K562 (cell line): ENCODE measurements at regions not wholly inside any gene's neighbourhood (a gene's known extent, or its start where the extent isn't known, plus 50 kb on each side); places are given as distances from the start of the nearest gene placed in this dataset.

Source experiments
- ATAC-seq: fragments of 200-7000 bp; cut with Tn5 transposase; 3 replicates; pipeline ENCODE4 v1.9.1; 2020; ENCODE audit warnings: moderate library complexity
- BruUV-seq: library from RNA; stranded (reverse); fragments of 400-500 nt; replicated peaks from 2 replicates; lab custom pipeline; 2021; lab: Mats Ljungman, UMichigan
- CTCF ChIA-PET: fragments of 300-600 bp; formaldehyde crosslinking; extraction: SDS; loops from one replicate; lab custom pipeline; 2021; ENCODE audit warnings: low intra/inter-chr PET ratio; lab: Yijun Ruan, JAX
- POLR2A ChIA-PET: fragments of 300-600, 350-650 bp; sonication (Branson Sonifier 250); formaldehyde crosslinking; extraction: SDS; loops from one replicate; lab custom pipeline; 2021; ENCODE audit warnings: antibody characterized with exemption, inconsistent platforms; lab: Yijun Ruan, JAX
- DNase-seq, 4 experiments: peaks; one replicate each; pipeline versions ENCODE4 v3.0.0 to v3.0.0-alpha.2; 2011 to 2018; ENCODE audit warnings: low spot score in 3 of 4, mixed read lengths in 3 of 4; ENCODE audit errors: extremely low read depth in 1 of 4
- FAIRE-seq: peaks from 2 replicates; lab custom pipeline; 2011; peaks lifted over from hg19 to GRCh38; lab: Jason Lieb, UNC
- H2AFZ ChIP-seq: 2 replicates; pipeline ENCODE4 v1.6.0; 2011; ENCODE audit warnings: low read depth, low read length, control low read depth, inconsistent platforms
- H3K27ac ChIP-seq: fragments of 200-600 bp; 3 replicates; pipeline ENCODE4 v1.8.0; 2011; ENCODE audit warnings: low read depth, mild to moderate bottlenecking, control low read depth, inconsistent platforms, low read length, moderate library complexity, mixed read lengths; ENCODE audit errors: extremely low read depth
- H3K27me3 ChIP-seq, 2 experiments: fragments of 300-600 bp in 1 of 2; 2 replicates in 1 of 2; 3 replicates in 1 of 2; pipeline versions ENCODE4 v1.6.0 to v1.8.0; 2011; ENCODE audit warnings: inconsistent platforms in 2 of 2, low read length in 2 of 2, mild to moderate bottlenecking in 1 of 2, mixed read lengths in 1 of 2, moderate library complexity in 1 of 2; ENCODE audit not compliant: control insufficient read depth in 2 of 2, insufficient read depth in 2 of 2
- H3K36me3 ChIP-seq: fragments of 300-600 bp; 3 replicates; pipeline ENCODE4 v1.8.0; 2011; ENCODE audit warnings: mild to moderate bottlenecking, low read length, inconsistent platforms; ENCODE audit not compliant: control insufficient read depth, insufficient read depth
- H3K4me1 ChIP-seq, 2 experiments: fragments of 200-600 bp in 1 of 2; replicated peaks in 1 of 2; 2 replicates in 1 of 2; 3 replicates in 1 of 2; pipeline versions ENCODE4 v1.5.1 to v1.8.0; 2011; ENCODE audit warnings: inconsistent platforms in 2 of 2, low read length in 2 of 2, mild to moderate bottlenecking in 1 of 2, mixed read lengths in 1 of 2, moderate library complexity in 1 of 2; ENCODE audit not compliant: control insufficient read depth in 2 of 2, insufficient read depth in 2 of 2
- H3K4me2 ChIP-seq: 2 replicates; pipeline ENCODE4 v1.6.1; 2011; ENCODE audit warnings: low read length, control low read depth, inconsistent platforms, mixed read lengths; ENCODE audit not compliant: insufficient read depth
- H3K4me3 ChIP-seq: fragments of 200-600 bp; sonication (generic), shearing (Covaris generic); 2 replicates; pipeline ENCODE4 v1.5.1; 2016; ENCODE audit warnings: control low read depth, inconsistent platforms
- H3K79me2 ChIP-seq: fragments of 200-600 bp; 3 replicates; pipeline ENCODE4 v1.8.0; 2011; ENCODE audit warnings: low read length, inconsistent platforms; ENCODE audit not compliant: control insufficient read depth, insufficient read depth
- H3K9ac ChIP-seq, 2 experiments: 2 replicates each; pipeline versions ENCODE4 v1.6.0 to v1.6.1; 2011; ENCODE audit warnings: low read depth in 2 of 2, low read length in 2 of 2, control low read depth in 1 of 2, inconsistent platforms in 1 of 2, mild to moderate bottlenecking in 1 of 2, mixed read lengths in 1 of 2; ENCODE audit not compliant: insufficient read depth in 1 of 2
- H3K9me1 ChIP-seq: one replicate; pipeline ENCODE4 v1.6.0; 2011; ENCODE audit warnings: inconsistent platforms, mild to moderate bottlenecking, low read length, moderate library complexity; ENCODE audit not compliant: control insufficient read depth, insufficient read depth
- H3K9me3 ChIP-seq: replicated peaks from 2 replicates; pipeline ENCODE4 v1.5.1; 2011; ENCODE audit warnings: low read depth, low read length, inconsistent platforms; ENCODE audit not compliant: control insufficient read depth, insufficient read depth
- H4K20me1 ChIP-seq: replicated peaks from 2 replicates; pipeline ENCODE4 v1.6.1; 2011; ENCODE audit warnings: low read length, inconsistent platforms, mixed read lengths; ENCODE audit not compliant: control insufficient read depth, insufficient read depth
- CBFA2T3 ChIP-seq: fragments of 450-650 bp; IDR thresholded peaks from 2 replicates; pipeline ENCODE4 v1.6.1; 2017
- CEBPG ChIP-seq, 3 experiments: fragments of 200-800 bp in 1 of 3; sonication (Bioruptor generic) in 1 of 3; sonication (generic) in 1 of 3; formaldehyde crosslinking in 1 of 3; IDR thresholded peaks in 2 of 3; conservative IDR thresholded peaks in 1 of 3; 2 replicates each; pipeline versions ENCODE4 v1.6.1 to v1.8.0; 2016 to 2022; ENCODE audit warnings: missing compliant biosample characterization in 2 of 3, missing genetic modification characterization in 2 of 3, mild to moderate bottlenecking in 1 of 3, missing genetic modification reagents in 1 of 3
- E2F4 ChIP-seq: sonication (generic); formaldehyde crosslinking; IDR thresholded peaks from 2 replicates; pipeline ENCODE4 v1.8.0; 2022; ENCODE audit warnings: mild to moderate bottlenecking, low read depth, missing genetic modification reagents
- ETV6 ChIP-seq, 3 experiments: fragments of 150-350 bp in 1 of 3; sonication (generic) in 1 of 3; formaldehyde crosslinking in 1 of 3; IDR thresholded peaks; 2 replicates each; pipeline versions ENCODE4 v1.6.1 to v1.8.0; 2014 to 2022; ENCODE audit warnings: borderline replicate concordance in 2 of 3, low read depth in 2 of 3, antibody characterized with exemption in 1 of 3, low read length in 1 of 3, mild to moderate bottlenecking in 1 of 3, missing genetic modification reagents in 1 of 3
- MAFG ChIP-seq: fragments of 450-650 bp; conservative IDR thresholded peaks from 2 replicates; pipeline ENCODE4 v1.6.1; 2016; ENCODE audit warnings: missing genetic modification characterization, missing compliant biosample characterization
- MEIS2 ChIP-seq: fragments of 450-650 bp; IDR thresholded peaks from 2 replicates; pipeline ENCODE4 v1.6.1; 2014; ENCODE audit warnings: mild to moderate bottlenecking; ENCODE audit not compliant: partially characterized antibody
- NBN ChIP-seq: fragments of 450-650 bp; IDR thresholded peaks from 2 replicates; pipeline ENCODE4 v1.6.1; 2016; ENCODE audit warnings: low read depth, mild to moderate bottlenecking
- OTX1 ChIP-seq: fragments of 450-650 bp; formaldehyde crosslinking; IDR thresholded peaks from 2 replicates; pipeline ENCODE4 v1.4.0; 2022; ENCODE audit warnings: mild to moderate bottlenecking
- PATZ1 ChIP-seq: fragments of 250-450 bp; sonication (Bioruptor Pico); IDR thresholded peaks from 2 replicates; pipeline ENCODE4 v1.5.0; 2020; ENCODE audit warnings: mild to moderate bottlenecking, borderline replicate concordance
- POLR2AphosphoS5 ChIP-seq: IDR thresholded peaks from 2 replicates; pipeline ENCODE4 v1.6.1; 2011; ENCODE audit warnings: mild to moderate bottlenecking, low read depth, low read length, moderate library complexity; ENCODE audit not compliant: control insufficient read depth, insufficient read depth
- SRSF7 ChIP-seq: fragments of 200-400 bp; formaldehyde crosslinking; optimal IDR thresholded peaks from 2 replicates; pipeline ENCODE3; 2017; ENCODE audit warnings: mild to moderate bottlenecking, low read depth, low read length
- ZBTB9 ChIP-seq: fragments of 450-650 bp; formaldehyde crosslinking; IDR thresholded peaks from 2 replicates; pipeline ENCODE4 v1.4.0; 2020; ENCODE audit warnings: mild to moderate bottlenecking, moderate library complexity
- ZNF311 ChIP-seq: fragments of 250-450 bp; sonication (Bioruptor Pico); IDR thresholded peaks from 2 replicates; pipeline ENCODE4 v1.4.0; 2020; ENCODE audit warnings: mild to moderate bottlenecking, moderate library complexity
- ZNF586 ChIP-seq: fragments of 450-650 bp; formaldehyde crosslinking; conservative IDR thresholded peaks from 2 replicates; pipeline ENCODE4 v1.4.0; 2020; ENCODE audit warnings: mild to moderate bottlenecking, moderate library complexity
- ZNF75A ChIP-seq: fragments of 450-650 bp; formaldehyde crosslinking; IDR thresholded peaks from 2 replicates; pipeline ENCODE4 v1.4.0; 2020; ENCODE audit warnings: mild to moderate bottlenecking
- in situ Hi-C: fragments of 300-500 bp; cut with MboI; formaldehyde crosslinking; loops from 4 replicates; pipeline ENCODE4 v1.15.0; 2018; ENCODE audit warnings: inconsistent platforms, mixed read lengths
- intact Hi-C: fragments of 100-400 bp; cut with micrococcal nuclease; formaldehyde crosslinking; loops from 2 replicates; pipeline ENCODE4 v1.14.2; 2022
- TF ChIP-seq, protein P1 (sequence below): fragments of 200-800 bp; sonication (Bioruptor generic); IDR thresholded peaks from 2 replicates; pipeline ENCODE4 v1.6.1; 2017; ENCODE audit warnings: missing genetic modification characterization, missing compliant biosample characterization

- intact Hi-C loops = no loop called here
- Histone ChIP-seq H4K20me1 (no peaks in the 10 kb centered on the region), H3K4me2 (no peak overlapping the region), H3K9ac (no peak overlapping the region), H3K36me3 (no peaks in the 10 kb centered on the region), H3K79me2 (no peaks in the 10 kb centered on the region), H3K9me3 (no peaks in the 10 kb centered on the region), H3K9me1 (no peaks in the 10 kb centered on the region), H3K27ac (no peak overlapping the region), H3K27me3 (peaks cover 0 to 7% of the 10 kb centered on the region in 2 experiments; a peak in 2 of 5 replicates), H2AFZ (no peak overlapping the region), H3K4me1 (no peaks in the 10 kb centered on the region), H3K4me3 (no peak overlapping the region)
- ChIA-PET POLR2A (no interaction called here), CTCF (no interaction called here)
- ATAC-seq (no peak), DNase-seq (no peak), FAIRE-seq (no peak)
- no TSS peak for BruUV-seq
- in situ Hi-C loops = no loop called here
- no peak for TF ChIP-seq ZBTB9
- TF ChIP-seq ZNF586 (CRISPR knock-in tag) = no peak
- no peak for TF ChIP-seq ZNF311 (CRISPR knock-in tag)
- TF ChIP-seq ETV6 (IDR thresholded peaks at IDR 0.05; ENCODE audit: borderline replicate concordance in 1 of 2, low read depth in 2 of 2, low read length in 1 of 2) = no peak
- TF ChIP-seq ETV6 (CRISPR knock-in tag; IDR thresholded peaks at IDR 0.05; ENCODE audit: borderline replicate concordance) = no peak
- TF ChIP-seq MAFG (tag) = no peak
- no peak for TF ChIP-seq POLR2AphosphoS5
- no peak for TF ChIP-seq MEIS2
- TF ChIP-seq, protein P1, sequence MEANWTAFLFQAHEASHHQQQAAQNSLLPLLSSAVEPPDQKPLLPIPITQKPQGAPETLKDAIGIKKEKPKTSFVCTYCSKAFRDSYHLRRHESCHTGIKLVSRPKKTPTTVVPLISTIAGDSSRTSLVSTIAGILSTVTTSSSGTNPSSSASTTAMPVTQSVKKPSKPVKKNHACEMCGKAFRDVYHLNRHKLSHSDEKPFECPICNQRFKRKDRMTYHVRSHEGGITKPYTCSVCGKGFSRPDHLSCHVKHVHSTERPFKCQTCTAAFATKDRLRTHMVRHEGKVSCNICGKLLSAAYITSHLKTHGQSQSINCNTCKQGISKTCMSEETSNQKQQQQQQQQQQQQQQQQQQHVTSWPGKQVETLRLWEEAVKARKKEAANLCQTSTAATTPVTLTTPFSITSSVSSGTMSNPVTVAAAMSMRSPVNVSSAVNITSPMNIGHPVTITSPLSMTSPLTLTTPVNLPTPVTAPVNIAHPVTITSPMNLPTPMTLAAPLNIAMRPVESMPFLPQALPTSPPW = no peak
- no peak for TF ChIP-seq CEBPG (CRISPR knock-in tag; IDR thresholded peaks at IDR 0.05)
- no peak for TF ChIP-seq CEBPG (tag; conservative IDR thresholded peaks at IDR 0.05 in 1 of 2, IDR thresholded peaks at IDR 0.05 in 1 of 2)
- no peak for TF ChIP-seq ZNF75A (CRISPR knock-in tag)
- no peak for TF ChIP-seq E2F4
- TF ChIP-seq OTX1 (CRISPR knock-in tag) = no peak
- no peak for TF ChIP-seq SRSF7
- no peak for TF ChIP-seq CBFA2T3
- TF ChIP-seq NBN = no peak
- TF ChIP-seq PATZ1 (CRISPR knock-in tag) = no peak
These were observed 331.5 kb downstream of the ENC1 start for GRCh38 chr5:74309050-74309449.
